ENCODE measurements at regions not wholly inside any gene's neighbourhood (a gene's known extent, or its start where the extent isn't known, plus 50 kb on each side); places are given as distances from the start of the nearest gene placed in this dataset.
"Not testable (repeated sequence)": the region's sequence is repeated elsewhere in the genome, so short reads cannot be mapped to it uniquely, and the experiment has no call there.

GRCh38 chr11:12058425-12059115 is 50.1 kb upstream of the DKK3 start:
- H3K27me3 Mint-ChIP-seq: no peaks in the 10 kb centered on the region
- Histone ChIP-seq H3K4me3 (ENCODE audit: low read length in 2 of 2) (no peak overlapping the region), H3K27me3 (ENCODE audit: insufficient read depth, low read length) (no peaks in the 10 kb centered on the region), H3K4me1 (ENCODE audit: insufficient read depth, low read length) (no peaks in the 10 kb centered on the region), H3K36me3 (ENCODE audit: insufficient read depth, low read length) (no peaks in the 10 kb centered on the region), H3K27ac (ENCODE audit: low read depth, low read length) (no peak overlapping the region), H3K9me3 (ENCODE audit: control insufficient read depth in 1 of 2, low read length in 2 of 2) (no peaks in the 10 kb centered on the region)
- H3K4me3 Mint-ChIP-seq: no peak overlapping the region
- H3K27ac Mint-ChIP-seq: no peak overlapping the region
- ChIA-PET CTCF (ENCODE audit: partially characterized antibody) (interaction anchor here (0.9 to 3.2 kb wide), 7 partner anchors 11 to 223 kb away, joined by 3 to 13 read pairs (median 5); no protein-coding TSS in a partner anchor), POLR2A (ENCODE audit: partially characterized antibody) (no interaction called here)
- intact Hi-C loops (cut with micrococcal nuclease): no loop called here
- DNase-seq: no peak
- peaks cover 0 to 9% (median 3%) of the 10 kb centered on the region in 4 donors for H3K4me1 Mint-ChIP-seq
- peaks cover 0 to 3% (median 0%) of the 10 kb centered on the region in 8 donors for H3K9me3 Mint-ChIP-seq
- H3K36me3 Mint-ChIP-seq: no peaks in the 10 kb centered on the region

DNA sequence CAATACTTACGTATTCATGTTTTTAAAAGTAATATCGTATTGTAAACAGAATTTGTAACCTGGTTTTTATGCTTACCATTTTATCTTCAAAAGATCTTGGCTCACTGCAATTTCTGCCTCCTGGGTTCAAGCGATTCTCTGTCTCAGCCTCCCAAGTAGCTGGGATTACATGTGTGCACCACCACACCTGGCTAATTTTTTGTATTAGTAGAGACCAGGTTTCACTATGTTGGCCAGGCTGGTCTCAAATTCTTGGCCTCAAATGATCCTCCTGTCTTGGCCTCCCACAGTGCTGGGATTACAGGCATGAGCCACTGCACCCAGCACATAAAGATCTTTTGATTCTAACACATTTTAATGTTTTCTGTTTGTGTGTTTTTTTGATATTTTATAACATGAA is 50.7 kb upstream of the DKK3 start:
- peak overlapping the region in 1 of 7 donors; percentile 19 for H3K27ac Mint-ChIP-seq
- H3K36me3 ChIP-seq (ENCODE audit: insufficient read depth, low read length); POLR2A ChIA-PET (ENCODE audit: partially characterized antibody): not testable (repeated sequence)

GRCh38 chr11:12060385-12060985 is 49.9 kb upstream of the MICAL2 start:
- ChIA-PET CTCF (ENCODE audit: partially characterized antibody) (interaction anchor here (1.2 to 4.1 kb wide), 5 partner anchors 13 to 262 kb away, joined by 3 to 19 read pairs (median 12); no protein-coding TSS in a partner anchor), POLR2A (ENCODE audit: partially characterized antibody) (no interaction called here)
- H3K27me3 ChIP-seq (ENCODE audit: insufficient read depth, low read length): no peaks in the 10 kb centered on the region
- H3K4me3 ChIP-seq (ENCODE audit: low read length in 2 of 2): no peak overlapping the region
- H3K9me3 ChIP-seq (ENCODE audit: control insufficient read depth in 1 of 2, low read length in 2 of 2): no peaks in the 10 kb centered on the region
- peaks cover 0 to 6% (median 0%) of the 10 kb centered on the region in 8 donors for H3K9me3 Mint-ChIP-seq
- H3K4me1 Mint-ChIP-seq: peaks cover 0 to 9% (median 3%) of the 10 kb centered on the region in 4 donors
- no peaks in the 10 kb centered on the region for H3K36me3 Mint-ChIP-seq
- DNase-seq: no peak
- H3K36me3 ChIP-seq (ENCODE audit: insufficient read depth, low read length): no peaks in the 10 kb centered on the region
- H3K4me3 Mint-ChIP-seq: no peak overlapping the region
- no peaks in the 10 kb centered on the region for H3K4me1 ChIP-seq (ENCODE audit: insufficient read depth, low read length)
- intact Hi-C loops (cut with micrococcal nuclease): no loop called here
- H3K27ac Mint-ChIP-seq: no peak overlapping the region
- peaks cover 0 to 2% of the 10 kb centered on the region in 2 donors for H3K27me3 Mint-ChIP-seq
- no peak overlapping the region for H3K27ac ChIP-seq (ENCODE audit: low read depth, low read length)

More for the DNA sequence above, 50.7 kb upstream of the DKK3 start:
- H3K9me3 ChIP-seq (ENCODE audit: control insufficient read depth in 1 of 2, low read length in 2 of 2); H3K4me3 Mint-ChIP-seq; H3K4me1 ChIP-seq (ENCODE audit: insufficient read depth, low read length); H3K27me3 ChIP-seq (ENCODE audit: insufficient read depth, low read length); H3K4me1 Mint-ChIP-seq; intact Hi-C loops (cut with micrococcal nuclease); H3K9me3 Mint-ChIP-seq; H3K27ac ChIP-seq (ENCODE audit: low read depth, low read length); H3K36me3 Mint-ChIP-seq; H3K27me3 Mint-ChIP-seq; H3K4me3 ChIP-seq (ENCODE audit: low read length in 2 of 2); DNase-seq: not testable (repeated sequence)
- CTCF ChIA-PET (ENCODE audit: partially characterized antibody): interaction anchor here (1.1 to 3.2 kb wide), 6 partner anchors 12 to 223 kb away, joined by 3 to 13 read pairs (median 9); no protein-coding TSS in a partner anchor
